HG02938 (cell line): ENCODE measurements at regions not wholly inside any gene's neighbourhood (a gene's known extent, or its start where the extent isn't known, plus 50 kb on each side); places are given as distances from the start of the nearest gene placed in this dataset.
"Not testable (repeated sequence)": the region's sequence is repeated elsewhere in the genome, so short reads cannot be mapped to it uniquely, and the experiment has no call there.

Experiments
- ATAC-seq: cut with Tn5 transposase; IDR thresholded peaks from one replicate; pipeline ENCODE4 v1.9.1; 2021; ENCODE audit warnings: mild to moderate bottlenecking, moderate library complexity; ENCODE audit not compliant: unreplicated experiment

DNA sequence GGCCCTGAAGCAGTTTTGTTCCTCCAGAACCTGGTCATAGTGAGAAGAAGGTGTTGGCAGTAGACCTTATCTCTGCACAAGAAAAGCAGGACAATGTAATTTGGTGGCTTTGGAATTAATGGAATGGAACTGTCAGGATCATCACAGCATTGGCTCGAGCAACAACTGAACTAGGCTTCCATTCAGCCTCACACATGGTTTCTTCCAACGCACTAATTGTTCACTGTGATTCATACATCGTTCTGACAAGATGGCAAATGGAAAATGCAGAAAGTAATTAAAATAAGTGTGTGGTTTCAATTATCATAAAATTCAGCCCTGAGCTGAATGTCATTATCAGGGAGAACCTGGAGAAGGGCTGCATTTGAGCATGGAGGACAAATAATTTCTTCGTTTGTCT lies 80.6 kb downstream of the MFSD1 start:
- no peak for ATAC-seq

DNA sequence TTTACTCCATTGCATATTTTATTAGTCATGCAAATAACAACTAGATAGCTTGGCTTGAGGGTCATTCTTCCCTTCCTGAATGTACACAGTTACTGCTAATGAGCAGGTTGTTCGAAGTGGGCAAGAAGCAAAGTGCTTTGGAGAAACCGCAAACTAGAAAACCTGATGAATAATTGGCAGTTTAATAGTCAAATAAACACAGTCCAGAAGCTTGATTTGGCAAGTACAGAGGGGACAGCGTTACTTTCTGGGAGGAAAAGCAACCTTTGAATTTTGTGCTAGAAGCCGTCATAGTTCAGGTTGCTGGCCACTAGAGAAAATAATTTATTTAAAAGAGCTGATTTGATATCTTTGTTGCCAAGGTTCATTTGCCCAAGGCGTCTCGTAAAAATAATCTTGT lies 94.9 kb downstream of the MFSD1 start:
- no peak for ATAC-seq

DNA sequence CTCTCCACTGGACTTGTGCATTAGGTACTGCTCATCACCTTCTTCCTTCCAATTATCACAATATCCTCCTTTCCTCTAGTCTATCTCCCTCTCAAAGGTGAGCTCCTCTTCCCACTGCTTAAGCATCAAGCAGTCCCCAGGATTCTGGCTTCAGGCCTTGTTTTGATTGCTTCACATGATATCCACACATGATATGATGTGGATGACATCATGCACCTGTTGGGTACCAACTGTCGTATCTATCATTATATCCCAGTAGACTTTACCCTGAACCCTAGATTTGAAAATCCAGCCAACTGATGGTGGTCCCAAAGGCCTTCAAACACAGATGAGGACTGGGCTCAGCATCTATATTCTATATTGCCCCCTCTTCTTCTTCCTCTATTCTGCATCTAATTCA lies 104.9 kb downstream of the MFSD1 start:
- ATAC-seq: no peak

DNA sequence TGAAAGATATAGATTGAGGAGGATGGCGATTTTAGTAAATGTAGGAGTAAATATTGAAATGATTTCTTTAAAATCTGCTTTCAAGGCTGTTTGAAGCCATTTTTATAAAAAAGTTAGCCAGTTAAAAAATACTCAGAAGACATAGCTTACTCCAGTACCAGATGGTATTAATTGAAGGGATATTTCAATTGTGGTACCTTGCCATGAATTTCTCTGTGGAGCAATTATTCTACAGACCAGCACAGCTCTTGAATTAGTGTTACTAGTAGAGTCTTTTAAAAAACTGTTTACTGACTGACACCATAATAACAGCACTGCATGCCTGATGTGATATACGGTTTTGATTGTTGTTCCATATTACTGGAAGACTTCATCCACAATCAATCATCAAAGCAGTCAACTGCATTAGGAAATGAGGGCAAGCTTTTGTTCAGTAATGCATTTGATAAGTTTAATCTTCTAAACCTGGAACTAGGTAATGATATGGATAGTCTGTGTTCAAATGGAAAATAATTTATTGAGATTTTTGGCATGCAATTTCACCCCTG lies 106.4 kb downstream of the MFSD1 start:
- ATAC-seq: no peak

DNA sequence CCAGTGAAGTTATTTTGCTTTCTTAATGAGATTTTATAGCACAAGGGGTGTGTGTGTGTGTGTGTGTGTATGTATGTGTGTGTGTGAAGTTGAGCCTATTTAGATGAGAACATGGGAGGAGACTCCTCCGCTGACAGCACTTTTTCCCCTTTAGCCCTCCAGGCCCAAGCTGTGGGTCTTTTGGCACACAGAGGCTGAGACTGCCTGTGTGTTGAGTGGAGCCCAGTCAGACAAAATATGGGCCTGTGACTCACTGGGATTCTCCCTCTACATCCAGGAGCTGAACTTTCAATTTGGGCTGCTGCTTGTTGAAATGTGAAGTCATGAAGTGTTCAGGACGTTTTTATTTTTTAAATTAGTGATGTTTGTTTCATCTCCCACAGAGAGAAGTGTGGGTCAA lies 108.0 kb downstream of the MFSD1 start:
- no peak for ATAC-seq

DNA sequence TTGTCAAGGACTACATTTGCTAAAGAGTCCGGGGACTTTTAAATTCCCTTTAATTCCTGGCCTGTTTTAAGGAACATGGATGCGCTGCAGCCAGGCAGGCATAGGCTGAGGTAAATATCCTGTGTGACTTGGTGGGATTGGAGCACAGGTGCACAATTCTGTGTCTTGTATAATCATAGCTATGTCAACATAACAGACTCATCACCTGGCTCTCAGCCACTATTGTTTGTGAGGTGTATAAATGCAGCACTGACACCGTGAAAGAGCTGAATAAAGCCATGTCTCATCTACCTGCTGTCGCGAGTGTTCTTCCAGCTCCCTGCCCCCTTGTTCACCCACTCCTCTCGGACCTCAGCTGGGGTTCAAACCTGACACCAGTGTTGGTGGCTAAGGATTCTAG lies 109.7 kb downstream of the MFSD1 start:
- ATAC-seq: no peak

DNA sequence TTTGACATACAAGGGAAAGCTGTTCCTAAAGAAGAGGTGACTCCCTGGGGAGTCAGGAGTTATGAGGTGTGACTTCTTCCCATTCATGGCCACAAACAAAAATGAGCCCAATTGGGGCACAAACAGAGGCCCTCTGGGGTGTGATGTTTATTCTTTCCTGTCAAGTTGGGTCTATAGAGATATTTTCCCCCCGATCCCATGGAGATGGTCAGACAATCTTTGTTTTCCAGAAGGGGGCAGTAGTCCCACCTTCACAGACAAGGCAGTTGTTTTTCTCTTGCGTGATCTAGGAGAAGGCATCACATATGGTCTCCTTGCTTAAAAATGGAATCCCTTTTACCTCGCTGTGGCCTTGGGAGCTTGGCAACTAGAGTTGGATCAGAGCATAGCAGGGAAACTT lies 110.3 kb downstream of the MFSD1 start:
- ATAC-seq: no peak

DNA sequence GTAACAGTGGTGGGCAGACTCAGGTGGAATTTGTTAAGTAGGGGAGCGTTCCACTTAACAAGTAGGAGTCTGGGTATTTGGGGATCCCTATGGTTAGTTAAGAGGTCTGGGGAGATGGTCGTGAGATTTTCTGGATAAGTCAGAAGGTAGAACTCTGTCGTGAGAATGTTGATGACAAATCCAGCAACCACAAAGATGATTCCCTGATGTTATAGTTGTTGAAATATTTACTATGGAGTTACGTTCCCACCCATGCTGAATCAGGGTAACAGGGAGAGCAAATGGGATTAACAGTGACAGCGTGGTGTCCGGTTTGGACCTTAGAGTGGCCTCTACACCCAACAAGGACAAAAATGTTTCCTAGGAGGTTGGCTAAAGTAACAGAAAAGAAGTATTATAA lies 110.8 kb downstream of the MFSD1 start:
- ATAC-seq: no peak

DNA sequence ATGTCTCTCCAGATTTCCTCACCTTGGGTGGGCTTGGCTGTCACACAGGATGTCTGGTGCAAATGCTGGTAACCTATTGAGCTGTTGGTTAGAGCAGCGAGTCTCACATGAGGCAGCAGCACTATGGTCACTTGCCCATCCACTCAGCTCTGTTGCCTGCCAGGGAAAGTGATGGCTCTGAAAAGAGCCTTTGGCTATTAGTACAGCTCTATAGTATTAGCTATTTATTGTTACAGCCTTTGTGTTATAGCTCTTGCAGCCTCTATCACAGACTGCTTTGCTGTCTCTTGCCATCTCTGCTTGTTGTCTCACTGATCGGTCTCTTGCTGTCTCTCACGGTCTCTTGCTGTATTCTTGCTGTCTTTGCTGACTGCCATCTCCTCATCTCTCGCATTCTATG lies 114.3 kb downstream of the MFSD1 start:
- no peak for ATAC-seq

DNA sequence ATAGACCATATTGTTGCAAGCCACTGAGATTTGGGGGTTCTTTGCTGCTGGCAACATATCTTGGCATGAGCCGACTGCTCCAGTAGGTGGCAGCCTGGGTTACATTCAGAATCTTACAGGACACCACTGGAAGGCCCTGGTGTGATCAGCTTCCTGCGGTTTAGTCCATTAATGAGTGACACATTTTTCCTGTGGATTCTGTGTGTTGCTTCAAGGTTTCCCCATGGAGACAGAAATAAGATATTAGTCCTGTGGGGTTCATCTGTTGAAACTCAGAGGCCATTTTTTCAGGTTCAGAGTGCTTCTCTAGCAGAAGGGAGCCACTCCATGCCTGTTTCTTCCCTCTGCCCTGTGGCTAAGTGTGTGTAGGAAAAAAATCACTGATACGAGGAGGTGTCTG lies 116.2 kb downstream of the MFSD1 start:
- peak; percentile 86 for ATAC-seq

DNA sequence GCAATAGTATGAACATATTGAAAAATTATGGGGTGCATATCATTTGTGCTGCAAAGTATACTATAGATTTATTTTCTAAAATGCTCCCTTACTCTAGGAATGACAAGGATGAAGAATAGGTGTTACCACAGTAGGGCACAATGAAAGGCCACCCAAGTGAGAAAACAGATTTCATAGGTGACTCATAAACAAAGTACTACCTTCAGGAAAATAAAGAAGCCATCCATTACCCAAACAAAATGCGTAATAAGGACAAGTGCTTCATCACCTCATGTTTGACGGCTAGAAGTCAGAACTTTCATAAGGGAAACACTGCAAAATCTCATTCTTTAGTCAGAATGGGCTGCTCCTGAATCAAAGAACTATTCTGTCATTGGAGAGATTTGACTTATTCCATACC lies 116.6 kb downstream of the MFSD1 start:
- no peak for ATAC-seq

DNA sequence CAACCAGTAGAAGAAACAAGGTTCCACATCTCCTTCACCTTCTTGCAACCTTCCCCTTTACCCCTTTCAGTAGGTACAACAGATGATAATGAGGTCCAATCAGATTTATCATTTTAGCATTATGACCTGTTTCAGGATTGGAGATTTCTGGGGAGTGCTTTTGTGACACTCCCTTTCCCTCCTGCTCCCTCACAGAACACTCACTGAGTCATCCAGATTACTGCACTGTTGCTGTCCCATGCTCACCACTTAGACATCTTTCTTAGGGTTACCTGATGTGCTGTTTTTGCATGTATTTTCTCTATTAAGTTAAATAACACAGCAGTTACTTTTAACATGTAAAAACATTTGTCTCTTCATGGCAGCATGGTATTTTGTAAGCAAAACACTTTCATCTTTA lies 118.5 kb downstream of the MFSD1 start:
- ATAC-seq: no peak

DNA sequence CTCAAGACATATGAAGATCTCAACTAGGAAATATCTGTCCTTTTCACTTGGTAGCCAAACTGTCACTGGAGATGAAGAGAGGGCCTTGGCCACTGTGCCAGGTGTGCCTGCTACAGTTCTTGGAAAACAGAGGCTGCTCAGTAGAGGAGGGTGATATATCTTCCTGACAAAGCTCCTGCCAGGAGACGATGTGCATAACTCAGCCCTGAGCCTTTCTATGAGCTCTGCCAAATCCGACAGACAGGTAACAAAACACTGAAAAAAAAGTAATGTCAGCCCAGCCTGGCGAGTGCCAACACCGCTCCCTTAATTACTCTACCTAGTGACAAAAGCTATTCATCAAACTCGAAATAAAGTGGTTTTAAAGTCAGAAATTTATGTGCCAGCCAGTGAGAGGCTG lies 123.2 kb downstream of the MFSD1 start:
- no peak for ATAC-seq

DNA sequence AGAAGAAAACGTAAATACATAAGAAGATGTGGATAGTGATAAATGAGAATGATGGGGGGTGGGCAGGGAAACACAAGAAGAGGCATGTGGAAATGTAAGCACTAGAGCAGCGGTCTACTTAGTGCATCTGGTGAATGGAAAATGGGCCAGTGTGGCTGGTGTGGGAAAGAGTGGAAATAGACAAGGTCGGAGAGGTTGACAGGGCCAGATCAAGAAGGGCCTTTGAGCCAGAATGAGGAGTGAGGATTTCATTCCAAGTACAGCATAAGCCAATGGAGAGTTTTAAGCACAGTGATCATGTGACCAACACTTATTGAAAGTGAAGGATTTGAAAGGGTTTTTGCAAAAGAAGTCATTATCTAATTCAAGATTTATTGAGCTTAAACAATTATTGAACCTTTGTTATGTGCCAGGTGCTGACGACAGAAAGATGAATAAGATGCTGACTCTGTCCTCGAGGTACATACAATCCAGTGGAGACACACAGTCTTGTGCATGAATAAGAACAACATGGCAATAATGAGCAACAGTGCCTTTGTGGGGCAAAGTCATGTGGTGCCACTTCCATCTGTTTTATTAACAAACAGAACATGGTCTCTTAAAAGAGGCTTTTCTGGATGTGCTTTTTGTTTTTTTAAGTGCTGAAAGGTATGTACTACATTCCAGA lies 124.1 kb downstream of the MFSD1 start:
- no peak for ATAC-seq

DNA sequence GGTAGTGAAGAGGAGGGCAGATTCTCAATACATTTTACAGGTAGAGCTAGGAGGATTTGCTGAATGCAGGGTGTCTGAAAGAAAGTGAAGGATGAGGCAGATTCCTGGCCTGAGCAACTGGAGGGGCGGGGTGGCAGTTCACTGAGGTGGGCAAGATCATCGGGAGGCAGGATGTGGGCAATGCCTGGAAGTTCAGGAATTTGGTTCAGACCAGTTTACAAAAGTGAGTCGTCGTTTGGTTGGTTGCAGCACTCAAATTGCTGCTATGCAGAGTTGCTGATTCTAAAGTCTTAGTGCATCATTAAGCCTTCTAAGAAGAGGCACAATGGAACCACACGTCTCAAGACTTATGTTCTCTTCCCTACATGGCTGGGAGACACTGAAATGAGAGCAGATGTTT lies 134.0 kb downstream of the MFSD1 start:
- ATAC-seq: no peak

DNA sequence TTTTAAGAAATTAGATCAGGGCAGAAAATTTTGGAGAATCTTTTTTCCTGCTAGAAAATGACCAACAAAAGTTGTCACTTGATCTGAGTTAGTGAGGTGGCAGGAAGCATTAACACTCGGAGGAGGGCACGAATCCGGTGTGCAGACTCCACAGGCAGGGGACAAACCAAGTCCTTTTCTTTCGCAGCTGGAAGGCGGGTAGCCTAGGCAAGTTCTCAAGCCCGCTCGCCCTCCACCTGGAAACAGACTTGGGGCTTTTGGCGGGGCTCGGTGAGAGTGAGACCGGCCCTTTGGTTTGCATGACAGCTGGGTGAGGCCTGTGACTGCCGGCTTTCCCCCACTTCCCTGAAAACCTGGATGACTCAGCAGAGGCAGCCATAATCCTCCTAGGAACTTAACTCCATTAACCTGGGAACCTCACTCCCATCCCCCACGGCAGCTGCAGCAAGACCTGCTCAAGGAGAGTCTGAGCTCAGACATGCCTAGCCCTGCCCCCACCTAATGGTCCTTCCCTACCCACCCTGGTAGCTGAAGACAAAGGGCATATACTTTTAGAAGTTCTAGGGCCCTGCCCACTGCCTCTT lies 134.8 kb downstream of the MFSD1 start:
- no peak for ATAC-seq

DNA sequence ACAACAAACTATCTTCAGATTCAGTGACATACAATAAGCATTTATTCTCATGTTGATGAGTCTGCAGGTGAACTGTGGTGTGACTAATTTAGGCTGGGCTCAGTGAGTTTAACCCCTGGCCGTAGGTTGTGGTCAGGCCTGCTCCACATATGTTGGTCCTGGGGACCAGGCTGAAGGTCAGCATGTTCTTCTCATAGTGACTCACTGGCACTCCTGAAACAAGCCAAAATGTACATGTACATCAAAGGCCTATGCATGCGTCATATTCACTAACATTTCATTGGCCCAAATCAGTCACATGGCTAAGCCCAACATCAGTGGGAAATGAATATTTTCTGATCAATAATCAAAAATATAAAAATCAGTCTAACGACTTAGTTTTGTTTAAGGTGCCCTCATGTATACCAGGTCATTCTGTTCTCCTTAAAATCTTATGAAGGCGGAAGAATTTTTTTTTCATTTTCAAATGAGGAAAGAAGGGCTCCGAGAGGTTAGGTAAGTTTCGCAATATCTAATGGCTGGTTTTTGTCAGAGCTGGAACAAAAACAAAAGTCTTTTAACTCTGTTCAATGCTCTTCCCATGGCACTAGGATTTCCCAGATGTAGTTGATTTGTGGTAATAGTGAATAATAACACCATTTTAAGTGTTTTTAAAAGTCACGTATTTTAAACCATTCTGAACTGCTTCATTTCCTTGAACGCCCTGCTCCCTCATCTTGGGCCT lies 148.5 kb downstream of the MFSD1 start:
- ATAC-seq: no peak

DNA sequence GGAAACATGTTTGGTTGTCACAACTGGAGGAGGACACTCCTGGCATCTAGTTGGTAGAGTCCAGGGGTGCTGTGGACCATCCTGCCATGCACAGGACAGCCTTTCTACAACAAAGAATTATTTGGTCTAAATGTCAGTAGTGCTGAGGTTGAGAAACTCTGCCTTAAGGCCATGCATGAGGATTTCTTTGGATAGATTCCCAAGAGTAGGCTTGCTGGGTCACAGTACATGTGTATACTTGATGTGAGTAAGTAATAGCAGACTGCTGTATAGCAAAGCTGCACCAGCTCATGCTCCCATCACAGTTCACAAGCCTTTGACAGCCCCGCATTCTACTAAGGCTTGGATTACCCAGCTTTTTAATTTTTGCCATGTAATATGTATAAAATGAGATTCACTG lies 151.3 kb downstream of the MFSD1 start:
- no peak for ATAC-seq

DNA sequence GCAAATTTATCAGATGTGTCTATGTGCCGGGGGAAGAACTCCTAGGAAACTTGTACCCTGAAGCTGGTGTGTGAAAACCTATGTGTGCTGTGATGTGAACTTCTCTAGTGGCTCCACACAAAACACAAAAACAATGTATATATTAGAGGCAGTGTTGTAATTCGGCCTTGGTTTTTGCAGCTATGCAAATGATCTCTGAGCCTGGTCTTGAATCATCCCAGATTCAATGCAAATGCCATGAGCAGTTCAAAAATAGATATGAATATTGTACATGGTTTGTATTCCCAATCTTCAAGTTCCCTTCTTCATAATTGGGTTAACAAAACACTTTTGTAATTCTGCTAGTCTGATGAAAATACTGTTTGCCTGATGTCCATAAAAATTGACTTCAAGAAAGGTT lies 152.6 kb downstream of the MFSD1 start:
- ATAC-seq: no peak

DNA sequence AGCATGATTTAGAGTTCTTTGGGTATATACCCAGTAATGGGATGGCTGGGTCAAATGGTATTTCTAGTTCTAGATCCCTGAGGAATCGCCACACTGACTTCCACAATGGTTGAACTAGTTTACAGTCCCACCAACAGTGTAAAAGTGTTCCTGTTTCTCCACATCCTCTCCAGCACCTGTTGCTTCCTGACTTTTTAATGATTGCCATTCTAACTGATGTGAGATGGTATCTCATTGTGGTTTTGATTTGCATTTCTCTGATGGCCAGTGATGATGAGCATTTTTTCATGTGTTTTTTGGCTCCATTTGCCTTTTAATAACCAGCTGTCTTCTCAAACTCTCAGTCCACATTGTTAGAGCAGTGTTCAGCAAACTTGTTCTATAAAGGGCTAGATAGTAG lies 155.9 kb downstream of the MFSD1 start:
- not testable (repeated sequence) for ATAC-seq

DNA sequence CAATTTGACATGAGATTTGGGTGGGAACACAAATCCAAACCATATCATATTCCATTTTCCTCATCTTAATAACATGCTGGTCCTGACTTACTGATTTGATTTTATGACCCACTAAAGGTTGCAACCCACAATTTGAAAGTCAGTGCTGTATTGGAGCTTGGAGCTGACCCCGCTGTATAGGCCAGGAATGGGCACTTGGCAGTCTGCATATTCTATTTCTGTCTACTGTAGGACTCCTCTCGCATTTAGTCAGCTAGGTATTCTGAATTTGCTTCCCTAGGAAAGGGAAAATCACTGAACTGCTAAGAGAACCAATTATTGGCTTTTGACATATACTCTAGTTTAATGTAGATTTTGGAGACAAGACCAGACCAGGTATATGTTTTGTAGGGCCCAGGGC lies 157.0 kb downstream of the MFSD1 start:
- ATAC-seq: no peak

DNA sequence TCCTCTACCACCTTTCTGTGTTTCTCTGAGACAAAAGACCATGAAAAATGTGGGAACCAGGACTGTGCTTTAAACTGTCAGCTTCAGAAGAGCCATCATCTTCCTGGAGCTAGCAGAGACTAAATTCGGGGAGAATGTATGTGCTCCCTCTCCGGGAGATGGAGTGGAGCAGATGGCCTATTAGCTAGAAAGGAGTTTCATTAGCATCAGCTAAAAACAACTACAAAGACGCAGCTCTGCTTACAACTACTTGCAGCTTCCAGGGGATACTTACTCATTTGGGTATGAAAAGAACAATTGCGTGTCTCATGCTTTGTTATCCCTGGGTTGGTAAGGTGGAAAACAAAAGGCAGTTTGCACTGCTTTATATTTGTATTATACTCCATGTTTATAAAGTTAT lies 159.6 kb downstream of the MFSD1 start:
- ATAC-seq: no peak
